KMS-11 (cell line): ENCODE measurements at regions not wholly inside any gene's neighbourhood (a gene's known extent, or its start where the extent isn't known, plus 50 kb on each side); places are given as distances from the start of the nearest gene placed in this dataset.

ENCODE experiments used
- H2AFZ ChIP-seq: fragments of 200-600 bp; sonication (generic); 2 replicates; pipeline ENCODE4 v1.6.1; 2016; ENCODE audit warnings: antibody characterized with exemption, mixed run types, low read depth
- H3K27ac ChIP-seq: fragments of 200-600 bp; sonication (generic); 2 replicates; pipeline ENCODE4 v1.6.1; 2016; ENCODE audit warnings: mild to moderate bottlenecking, mixed run types
- H3K27me3 ChIP-seq: fragments of 200-600 bp; sonication (generic); 2 replicates; pipeline ENCODE4 v1.6.1; 2017; ENCODE audit warnings: mild to moderate bottlenecking, low read depth, mixed run types, moderate library complexity; ENCODE audit not compliant: insufficient read depth
- H3K36me3 ChIP-seq: fragments of 200-600 bp; sonication (generic); 2 replicates; pipeline ENCODE4 v1.6.1; 2017; ENCODE audit warnings: mild to moderate bottlenecking, mixed run types; ENCODE audit not compliant: insufficient read depth
- H3K4me1 ChIP-seq: fragments of 200-600 bp; sonication (generic); 2 replicates; pipeline ENCODE4 v1.6.1; 2016; ENCODE audit warnings: mild to moderate bottlenecking, low read depth, mixed run types; ENCODE audit not compliant: poor library complexity, severe bottlenecking
- H3K4me2 ChIP-seq: fragments of 200-600 bp; sonication (generic); 2 replicates; pipeline ENCODE4 v1.7.0; 2016; ENCODE audit warnings: mild to moderate bottlenecking, mixed run types
- H3K4me3 ChIP-seq: fragments of 200-600 bp; sonication (generic); IDR thresholded peaks from 2 replicates; pipeline ENCODE4 v1.6.1; 2017; ENCODE audit warnings: low read depth, low read length, mixed read lengths; ENCODE audit not compliant: insufficient read depth
- H3K79me2 ChIP-seq: fragments of 200-600 bp; sonication (generic); 2 replicates; pipeline ENCODE4 v1.6.1; 2016; ENCODE audit warnings: low read depth, mixed run types; ENCODE audit not compliant: insufficient read depth
- H3K9ac ChIP-seq: fragments of 200-600 bp; sonication (generic); 2 replicates; pipeline ENCODE4 v1.6.1; 2016; ENCODE audit warnings: mild to moderate bottlenecking, mixed run types
- H4K20me1 ChIP-seq: fragments of 200-600 bp; sonication (generic); 2 replicates; pipeline ENCODE4 v1.6.1; 2016; ENCODE audit warnings: mild to moderate bottlenecking, mixed run types; ENCODE audit not compliant: insufficient read depth
- CTCF ChIP-seq: fragments of 200-600 bp; sonication (generic); conservative IDR thresholded peaks from 2 replicates; pipeline ENCODE4 v1.6.1; 2017; ENCODE audit warnings: low read depth, mild to moderate bottlenecking, antibody characterized with exemption, low read length, moderate library complexity, mixed read lengths

DNA sequence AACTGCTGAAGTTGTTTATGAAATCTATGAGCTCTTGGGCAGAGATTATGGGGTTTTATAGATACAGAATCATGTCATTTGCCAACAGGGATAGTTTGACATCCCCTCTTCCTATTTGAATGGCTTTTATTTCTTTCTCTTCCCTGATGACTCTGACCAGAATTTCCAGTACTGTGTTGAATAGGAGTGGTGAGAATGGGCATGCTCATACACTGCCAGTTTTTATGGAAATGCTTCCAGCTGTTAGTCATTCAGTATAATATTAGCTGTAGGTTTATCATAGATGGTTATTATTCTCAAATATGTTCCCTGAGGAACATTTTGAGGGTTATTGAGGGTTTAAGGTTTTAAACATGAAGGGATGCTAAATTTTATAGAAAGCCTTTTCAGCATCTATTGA is 121.2 kb downstream of the NR4A2 start:
- H3K27ac ChIP-seq: no peak overlapping the region
- no peaks in the 10 kb centered on the region for H3K4me1 ChIP-seq
- H4K20me1 ChIP-seq: no peaks in the 10 kb centered on the region
- no peak overlapping the region for H3K4me3 ChIP-seq
- no peaks in the 10 kb centered on the region for H3K27me3 ChIP-seq
- no peak overlapping the region for H3K4me2 ChIP-seq
- H3K79me2 ChIP-seq: no peaks in the 10 kb centered on the region
- no peak overlapping the region for H3K9ac ChIP-seq
- H3K36me3 ChIP-seq: no peaks in the 10 kb centered on the region
- H2AFZ ChIP-seq: no peak overlapping the region
- TF ChIP-seq CTCF: no peak

DNA sequence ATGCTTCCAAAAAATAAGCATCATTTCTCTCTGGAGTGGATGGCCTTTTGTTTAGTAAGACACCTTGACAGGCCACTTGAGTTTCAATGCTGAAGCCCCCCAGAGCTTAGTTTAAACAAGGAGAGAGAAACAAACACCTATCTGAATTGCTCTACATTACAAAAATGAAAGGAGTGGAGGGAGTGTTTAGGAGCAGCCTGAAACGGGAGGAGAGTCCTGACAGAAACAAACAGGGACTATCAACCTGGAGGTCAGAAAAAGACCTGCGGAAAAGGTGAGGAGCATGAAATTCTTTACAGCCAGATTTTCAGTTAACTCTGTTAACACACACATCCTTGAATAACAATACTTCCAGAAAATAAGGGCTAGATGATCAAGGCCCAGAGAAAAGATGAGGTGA is 126.2 kb downstream of the NR4A2 start:
- TF ChIP-seq CTCF: no peak
- no peak overlapping the region for H3K9ac ChIP-seq
- H3K4me2 ChIP-seq: no peak overlapping the region
- no peaks in the 10 kb centered on the region for H3K36me3 ChIP-seq
- no peaks in the 10 kb centered on the region for H4K20me1 ChIP-seq
- no peaks in the 10 kb centered on the region for H3K79me2 ChIP-seq
- H3K4me3 ChIP-seq: no peak overlapping the region
- no peaks in the 10 kb centered on the region for H3K27me3 ChIP-seq
- H3K4me1 ChIP-seq: no peaks in the 10 kb centered on the region
- no peak overlapping the region for H3K27ac ChIP-seq
- no peak overlapping the region for H2AFZ ChIP-seq

- Histone ChIP-seq H3K4me3 (no peak overlapping the region), H3K4me2 (no peak overlapping the region), H3K36me3 (no peaks in the 10 kb centered on the region), H3K4me1 (no peaks in the 10 kb centered on the region), H4K20me1 (no peaks in the 10 kb centered on the region), H2AFZ (no peak overlapping the region), H3K27me3 (no peaks in the 10 kb centered on the region), H3K79me2 (no peaks in the 10 kb centered on the region), H3K9ac (no peak overlapping the region), H3K27ac (no peak overlapping the region)
- TF ChIP-seq CTCF: no peak
These were observed 132.9 kb downstream of the NR4A2 start for GRCh38 chr2:156199588-156199987.

GRCh38 chr2:156196031-156196430 is 136.5 kb downstream of the NR4A2 start:
- Histone ChIP-seq H3K4me1 (no peaks in the 10 kb centered on the region), H3K4me3 (no peak overlapping the region), H3K36me3 (no peaks in the 10 kb centered on the region), H3K4me2 (no peak overlapping the region), H3K79me2 (no peaks in the 10 kb centered on the region), H3K27me3 (no peaks in the 10 kb centered on the region), H3K27ac (no peak overlapping the region), H3K9ac (no peak overlapping the region), H2AFZ (no peak overlapping the region), H4K20me1 (no peaks in the 10 kb centered on the region)
- no peak for TF ChIP-seq CTCF

DNA sequence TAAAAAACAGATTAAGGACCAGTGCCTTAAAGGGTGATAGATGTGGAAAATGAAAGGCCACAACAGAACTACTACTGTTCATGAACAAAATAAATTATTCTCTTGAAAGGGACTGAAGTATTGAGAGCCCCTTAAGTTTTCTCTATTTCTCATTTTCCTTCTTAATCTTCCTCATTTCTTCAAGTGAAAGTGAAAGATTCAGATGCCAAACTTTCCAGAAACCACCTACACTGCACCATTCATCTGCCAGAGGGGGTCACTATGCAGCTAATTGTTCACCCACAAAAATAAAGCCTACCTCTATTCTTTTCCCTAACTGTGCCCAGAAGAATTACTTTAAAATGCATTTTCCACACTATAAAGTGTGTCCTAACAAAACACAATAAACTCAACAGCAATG is 140.1 kb downstream of the NR4A2 start:
- Histone ChIP-seq H3K27me3 (no peaks in the 10 kb centered on the region), H3K4me1 (no peaks in the 10 kb centered on the region), H4K20me1 (no peaks in the 10 kb centered on the region), H3K9ac (no peak overlapping the region), H3K79me2 (no peaks in the 10 kb centered on the region), H3K27ac (no peak overlapping the region), H3K4me3 (no peak overlapping the region), H2AFZ (no peak overlapping the region), H3K4me2 (no peak overlapping the region), H3K36me3 (no peaks in the 10 kb centered on the region)
- no peak for TF ChIP-seq CTCF
